ENCODE measurements at regions not wholly inside any gene's neighbourhood (a gene's known extent, or its start where the extent isn't known, plus 50 kb on each side); places are given as distances from the start of the nearest gene placed in this dataset.

- no peak for TF ChIP-seq CTCF (IDR thresholded peaks at IDR 0.05)
- no peak for TF ChIP-seq POLR2A (IDR thresholded peaks at IDR 0.05)
- no peak for TF ChIP-seq POLR2AphosphoS5 (IDR thresholded peaks at IDR 0.05)
- TF ChIP-seq EP300 (IDR thresholded peaks at IDR 0.05): no peak
- no peaks in the 10 kb centered on the region for H3K9me3 ChIP-seq
- no peak for DNase-seq (ENCODE audit: low spot score in 2 of 2)
- WGBS: 50% methylated on average over 2 of the region's 2 CpGs
- H3K36me3 ChIP-seq: no peaks in the 10 kb centered on the region
- no peak overlapping the region for H3K4me3 ChIP-seq
- no peaks in the 10 kb centered on the region for H3K27me3 ChIP-seq
- H3K27ac ChIP-seq: no peak overlapping the region
- H3K4me1 ChIP-seq: no peaks in the 10 kb centered on the region
Measured at GRCh38 chr14:81805785-81806184, 272.1 kb upstream of the SEL1L start.

GRCh38 chr14:81811705-81812269, 278.1 kb upstream of the SEL1L start:
- Histone ChIP-seq H3K4me1 (no peaks in the 10 kb centered on the region), H3K9me3 (no peaks in the 10 kb centered on the region), H3K27me3 (no peaks in the 10 kb centered on the region), H3K27ac (no peak overlapping the region), H3K36me3 (no peaks in the 10 kb centered on the region), H3K4me3 (no peak overlapping the region)
- DNase-seq (ENCODE audit: low spot score in 2 of 2): no peak
- 68% methylated on average over 7 of the region's 7 CpGs for WGBS
- TF ChIP-seq POLR2A (IDR thresholded peaks at IDR 0.05) (no peak), CTCF (IDR thresholded peaks at IDR 0.05) (no peak), EP300 (IDR thresholded peaks at IDR 0.05) (no peak), POLR2AphosphoS5 (IDR thresholded peaks at IDR 0.05) (no peak)

GRCh38 chr14:81818271-81818670, 284.6 kb upstream of the SEL1L start:
- H3K27me3 ChIP-seq: no peaks in the 10 kb centered on the region
- TF ChIP-seq POLR2A (IDR thresholded peaks at IDR 0.05) (no peak), EP300 (IDR thresholded peaks at IDR 0.05) (no peak), POLR2AphosphoS5 (IDR thresholded peaks at IDR 0.05) (no peak), CTCF (IDR thresholded peaks at IDR 0.05) (no peak)
- no peak overlapping the region for H3K27ac ChIP-seq
- no peak overlapping the region for H3K4me3 ChIP-seq
- no peak for DNase-seq (ENCODE audit: low spot score in 2 of 2)
- WGBS: 71% methylated on average over 1 of the region's 1 CpG
- no peaks in the 10 kb centered on the region for H3K4me1 ChIP-seq
- peaks cover 9% of the 10 kb centered on the region for H3K9me3 ChIP-seq
- no peaks in the 10 kb centered on the region for H3K36me3 ChIP-seq

- Histone ChIP-seq H3K27ac (no peak overlapping the region), H3K4me3 (no peak overlapping the region), H3K36me3 (no peaks in the 10 kb centered on the region), H3K9me3 (peaks cover 9% of the 10 kb centered on the region), H3K4me1 (no peaks in the 10 kb centered on the region), H3K27me3 (no peaks in the 10 kb centered on the region)
- TF ChIP-seq CTCF (IDR thresholded peaks at IDR 0.05) (no peak), EP300 (IDR thresholded peaks at IDR 0.05) (no peak), POLR2AphosphoS5 (IDR thresholded peaks at IDR 0.05) (no peak), POLR2A (IDR thresholded peaks at IDR 0.05) (no peak)
- DNase-seq (ENCODE audit: low spot score in 2 of 2): no peak
- WGBS: 68% methylated on average over 5 of the region's 5 CpGs
Measured at GRCh38 chr14:81819344-81819743, 285.7 kb upstream of the SEL1L start.

- no peaks in the 10 kb centered on the region for H3K4me1 ChIP-seq
- peaks cover 9% of the 10 kb centered on the region for H3K9me3 ChIP-seq
- WGBS: 77% methylated on average over 1 of the region's 1 CpG
- H3K27ac ChIP-seq: no peak overlapping the region
- no peaks in the 10 kb centered on the region for H3K36me3 ChIP-seq
- no peak overlapping the region for H3K4me3 ChIP-seq
- no peak for DNase-seq (ENCODE audit: low spot score in 2 of 2)
- no peak for TF ChIP-seq POLR2A (IDR thresholded peaks at IDR 0.05)
- TF ChIP-seq POLR2AphosphoS5 (IDR thresholded peaks at IDR 0.05): no peak
- no peak for TF ChIP-seq EP300 (IDR thresholded peaks at IDR 0.05)
- TF ChIP-seq CTCF (IDR thresholded peaks at IDR 0.05): no peak
- H3K27me3 ChIP-seq: no peaks in the 10 kb centered on the region
Measured at GRCh38 chr14:81819910-81820309, 286.3 kb upstream of the SEL1L start.
